Mesodermal cell (in vitro differentiated cells): ENCODE measurements at regions not wholly inside any gene's neighbourhood (a gene's known extent, or its start where the extent isn't known, plus 50 kb on each side); places are given as distances from the start of the nearest gene placed in this dataset.

Source experiments
- H3K27ac ChIP-seq: 2 replicates; pipeline ENCODE4 v1.7.0; 2013; ENCODE audit warnings: mild to moderate bottlenecking, low read depth, low read length, moderate library complexity; ENCODE audit not compliant: severe bottlenecking
- H3K36me3 ChIP-seq: 2 replicates; pipeline ENCODE4 v1.7.1; 2013; ENCODE audit warnings: mild to moderate bottlenecking, low read length, moderate library complexity; ENCODE audit not compliant: control insufficient read depth, insufficient read depth
- H3K4me1 ChIP-seq: one replicate; pipeline ENCODE4 v1.7.1; 2013; ENCODE audit warnings: mild to moderate bottlenecking, low read length; ENCODE audit not compliant: insufficient read depth, control insufficient read depth, poor library complexity, severe bottlenecking
- H3K4me3 ChIP-seq: 2 replicates; pipeline ENCODE4 v1.7.0; 2013; ENCODE audit warnings: low read length, control low read depth, mild to moderate bottlenecking; ENCODE audit not compliant: insufficient read depth, poor library complexity, severe bottlenecking; ENCODE audit errors: extremely low read depth
- H3K9me3 ChIP-seq: 2 replicates; pipeline ENCODE4 v1.7.1; 2013; ENCODE audit warnings: mild to moderate bottlenecking, low read length, moderate library complexity; ENCODE audit not compliant: control insufficient read depth
- whole genome bisulfite sequencing, 2 experiments: methylation state at CpG; one replicate each; pipeline ENCODE4 v1.1.5; 2013; ENCODE audit warnings: missing lambda C conversion rate in 2 of 2; ENCODE audit not compliant: insufficient coverage in 2 of 2; 5-methylcytosine and 5-hydroxymethylcytosine counted together

GRCh38 chr2:30310371-30310770, 79.0 kb downstream of the LBH start:
- Histone ChIP-seq H3K4me3 (no peak overlapping the region), H3K4me1 (no peaks in the 10 kb centered on the region), H3K36me3 (no peaks in the 10 kb centered on the region), H3K9me3 (no peaks in the 10 kb centered on the region), H3K27ac (no peak overlapping the region)
- WGBS, 2 experiments, result 90 to 98% methylated on average over 4 to 5 of the region's 5 CpGs

GRCh38 chr2:30310955-30311354, 79.6 kb downstream of the LBH start:
- 72 to 81% methylated on average over 4 to 5 of the region's 5 CpGs for WGBS, 2 experiments
- H3K9me3 ChIP-seq, result peaks cover under 1% of the 10 kb centered on the region

GRCh38 chr2:30311711-30312110, 80.4 kb downstream of the LBH start:
- Histone ChIP-seq H3K27ac (no peak overlapping the region), H3K4me1 (no peaks in the 10 kb centered on the region), H3K9me3 (peaks cover 4% of the 10 kb centered on the region), H3K4me3 (no peak overlapping the region), H3K36me3 (no peaks in the 10 kb centered on the region)
- WGBS, 2 experiments, result 88 to 90% methylated on average over 2 of the region's 2 CpGs

More at GRCh38 chr2:30310955-30311354, 79.6 kb downstream of the LBH start:
- H3K27ac ChIP-seq, result no peak overlapping the region
- H3K36me3 ChIP-seq, result no peaks in the 10 kb centered on the region
- H3K4me3 ChIP-seq, result no peak overlapping the region
- no peaks in the 10 kb centered on the region for H3K4me1 ChIP-seq

- Histone ChIP-seq H3K4me1 (no peaks in the 10 kb centered on the region), H3K27ac (no peak overlapping the region)
- 60 to 100% methylated on average over 1 of the region's 1 CpG for WGBS, 2 experiments
These were observed 81.6 kb downstream of the LBH start for GRCh38 chr2:30312916-30313315.

GRCh38 chr2:30314981-30315380, 83.6 kb downstream of the LBH start:
- no peaks in the 10 kb centered on the region for H3K4me1 ChIP-seq
- no peak overlapping the region for H3K27ac ChIP-seq
- H3K36me3 ChIP-seq, result no peaks in the 10 kb centered on the region
- WGBS, 2 experiments, result 90 to 100% methylated on average over 1 to 2 of the region's 3 CpGs
- no peak overlapping the region for H3K4me3 ChIP-seq
- H3K9me3 ChIP-seq, result peaks cover 4% of the 10 kb centered on the region

More at GRCh38 chr2:30312916-30313315, 81.6 kb downstream of the LBH start:
- Histone ChIP-seq H3K36me3 (no peaks in the 10 kb centered on the region), H3K9me3 (peaks cover 4% of the 10 kb centered on the region), H3K4me3 (no peak overlapping the region)

GRCh38 chr2:30315391-30316063, 84.2 kb downstream of the LBH start:
- no peak overlapping the region for H3K4me3 ChIP-seq
- no peak overlapping the region for H3K27ac ChIP-seq
- no peaks in the 10 kb centered on the region for H3K36me3 ChIP-seq
- no peaks in the 10 kb centered on the region for H3K4me1 ChIP-seq
- H3K9me3 ChIP-seq, result peaks cover 4% of the 10 kb centered on the region
- 75 to 100% methylated on average over 1 to 2 of the region's 3 CpGs for WGBS, 2 experiments

- Histone ChIP-seq H3K36me3 (no peaks in the 10 kb centered on the region), H3K4me3 (no peak overlapping the region), H3K4me1 (no peaks in the 10 kb centered on the region), H3K27ac (no peak overlapping the region), H3K9me3 (peaks cover 4% of the 10 kb centered on the region)
- 92 to 100% methylated on average over 1 to 2 of the region's 2 CpGs for WGBS, 2 experiments
These were observed 85.1 kb downstream of the LBH start for GRCh38 chr2:30316408-30316807.

- no peaks in the 10 kb centered on the region for H3K36me3 ChIP-seq
- no peak overlapping the region for H3K27ac ChIP-seq
- 96 to 97% methylated on average over 4 to 6 of the region's 8 CpGs for WGBS, 2 experiments
- H3K9me3 ChIP-seq, result peaks cover 4% of the 10 kb centered on the region
- H3K4me3 ChIP-seq, result no peak overlapping the region
- H3K4me1 ChIP-seq, result no peaks in the 10 kb centered on the region
These were observed 87.9 kb downstream of the LBH start for GRCh38 chr2:30318987-30319782.

- Histone ChIP-seq H3K27ac (no peak overlapping the region), H3K9me3 (no peaks in the 10 kb centered on the region), H3K4me1 (no peaks in the 10 kb centered on the region), H3K4me3 (no peak overlapping the region), H3K36me3 (no peaks in the 10 kb centered on the region)
- 54 to 83% methylated on average over 1 to 2 of the region's 3 CpGs for WGBS, 2 experiments
These were observed 90.1 kb downstream of the LBH start for GRCh38 chr2:30321466-30321865.

- Histone ChIP-seq H3K4me1 (no peaks in the 10 kb centered on the region), H3K36me3 (no peaks in the 10 kb centered on the region), H3K4me3 (no peak overlapping the region), H3K27ac (no peak overlapping the region), H3K9me3 (no peaks in the 10 kb centered on the region)
- 84 to 88% methylated on average over 7 of the region's 7 CpGs for WGBS, 2 experiments
These were observed 92.2 kb downstream of the LBH start for GRCh38 chr2:30323499-30323898.
